ENCODE measurements at regions not wholly inside any gene's neighbourhood (a gene's known extent, or its start where the extent isn't known, plus 50 kb on each side); places are given as distances from the start of the nearest gene placed in this dataset.

DNA sequence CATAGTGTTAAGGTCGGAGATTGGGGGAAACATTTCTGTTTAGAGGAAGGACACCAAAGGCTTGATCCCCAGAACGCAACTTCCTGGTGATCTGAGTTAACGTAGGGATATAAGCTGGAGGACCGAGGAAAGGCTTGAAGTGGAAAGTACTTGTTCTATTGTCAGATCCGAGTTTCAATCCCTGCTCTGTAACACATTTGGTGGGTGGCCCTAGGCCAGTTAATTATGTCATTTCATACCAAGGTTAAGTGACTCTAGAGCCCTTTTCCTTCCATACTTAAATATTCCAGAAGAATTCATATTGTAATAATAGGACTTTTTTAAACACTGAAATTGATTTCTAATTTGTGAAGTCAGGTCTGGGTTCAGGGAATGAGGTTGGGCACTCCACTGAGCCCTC lies 80.9 kb downstream of the RPLP1 start:
- TF ChIP-seq, protein P1, sequence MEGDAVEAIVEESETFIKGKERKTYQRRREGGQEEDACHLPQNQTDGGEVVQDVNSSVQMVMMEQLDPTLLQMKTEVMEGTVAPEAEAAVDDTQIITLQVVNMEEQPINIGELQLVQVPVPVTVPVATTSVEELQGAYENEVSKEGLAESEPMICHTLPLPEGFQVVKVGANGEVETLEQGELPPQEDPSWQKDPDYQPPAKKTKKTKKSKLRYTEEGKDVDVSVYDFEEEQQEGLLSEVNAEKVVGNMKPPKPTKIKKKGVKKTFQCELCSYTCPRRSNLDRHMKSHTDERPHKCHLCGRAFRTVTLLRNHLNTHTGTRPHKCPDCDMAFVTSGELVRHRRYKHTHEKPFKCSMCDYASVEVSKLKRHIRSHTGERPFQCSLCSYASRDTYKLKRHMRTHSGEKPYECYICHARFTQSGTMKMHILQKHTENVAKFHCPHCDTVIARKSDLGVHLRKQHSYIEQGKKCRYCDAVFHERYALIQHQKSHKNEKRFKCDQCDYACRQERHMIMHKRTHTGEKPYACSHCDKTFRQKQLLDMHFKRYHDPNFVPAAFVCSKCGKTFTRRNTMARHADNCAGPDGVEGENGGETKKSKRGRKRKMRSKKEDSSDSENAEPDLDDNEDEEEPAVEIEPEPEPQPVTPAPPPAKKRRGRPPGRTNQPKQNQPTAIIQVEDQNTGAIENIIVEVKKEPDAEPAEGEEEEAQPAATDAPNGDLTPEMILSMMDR (IDR thresholded peaks at IDR 0.05), result no peak
- no peak for TF ChIP-seq POLR2AphosphoS5 (IDR thresholded peaks at IDR 0.05)

Data from prostate gland (tissue), 2 donors.